GM23338 (cell line): ENCODE measurements at regions not wholly inside any gene's neighbourhood (a gene's known extent, or its start where the extent isn't known, plus 50 kb on each side); places are given as distances from the start of the nearest gene placed in this dataset.

Experiments
- ATAC-seq: fragments of 200-7000 bp; cut with Tn5 transposase; 3 replicates; pipeline ENCODE4 v1.9.1; 2020
- DNase-seq: peaks from one replicate; pipeline ENCODE4 v3.0.0-alpha.2; 2015; ENCODE audit warnings: low spot score
- H2AFZ ChIP-seq: fragments of 200-600 bp; sonication (generic); 2 replicates; pipeline ENCODE4 v1.8.0; 2016; ENCODE audit warnings: antibody characterized with exemption, mild to moderate bottlenecking, moderate library complexity
- H3F3A ChIP-seq: fragments of 200-600 bp; sonication (generic); replicated peaks from 2 replicates; pipeline ENCODE4 v1.8.0; 2017; ENCODE audit warnings: antibody characterized with exemption, mixed run types, low read depth
- H3K27ac ChIP-seq: fragments of 200-600 bp; sonication (generic); 2 replicates; pipeline ENCODE4 v1.6.1; 2016; ENCODE audit warnings: low read depth
- H3K27me3 ChIP-seq: fragments of 200-600 bp; sonication (generic); 2 replicates; pipeline ENCODE4 v1.8.0; 2016; ENCODE audit warnings: mild to moderate bottlenecking, mixed run types, moderate library complexity; ENCODE audit not compliant: insufficient read depth
- H3K36me3 ChIP-seq: fragments of 200-600 bp; sonication (generic); 2 replicates; pipeline ENCODE4 v1.8.0; 2016; ENCODE audit warnings: mild to moderate bottlenecking; ENCODE audit not compliant: insufficient read depth
- H3K4me1 ChIP-seq: fragments of 200-600 bp; sonication (generic); 2 replicates; pipeline ENCODE4 v1.8.0; 2016; ENCODE audit warnings: mild to moderate bottlenecking, moderate library complexity; ENCODE audit not compliant: insufficient read depth
- H3K4me2 ChIP-seq: fragments of 200-600 bp; sonication (generic); 2 replicates; pipeline ENCODE4 v1.7.1; 2017; ENCODE audit warnings: mixed run types
- H3K4me3 ChIP-seq: fragments of 200-600 bp; sonication (generic); 2 replicates; pipeline ENCODE4 v1.6.1; 2016; ENCODE audit warnings: mixed run types
- H3K79me2 ChIP-seq: fragments of 200-600 bp; sonication (generic); replicated peaks from 2 replicates; pipeline ENCODE4 v1.8.0; 2017; ENCODE audit warnings: mild to moderate bottlenecking; ENCODE audit not compliant: insufficient read depth
- H3K9me2 ChIP-seq: fragments of 200-600 bp; sonication (generic); 2 replicates; pipeline ENCODE4 v1.8.0; 2017; ENCODE audit not compliant: insufficient read depth
- H4K20me1 ChIP-seq: fragments of 200-600 bp; sonication (generic); replicated peaks from 2 replicates; pipeline ENCODE4 v1.8.0; 2017; ENCODE audit warnings: mild to moderate bottlenecking; ENCODE audit not compliant: insufficient read depth
- H3K27ac Mint-ChIP-seq: 2 replicates; pipeline ENCODE4 v1.8.0; 2020; ENCODE audit warnings: inconsistent platforms, mild to moderate bottlenecking, moderate library complexity, mixed read lengths
- H3K27me3 Mint-ChIP-seq: 3 replicates; pipeline ENCODE4 v1.8.0; 2022; ENCODE audit warnings: low read depth, mild to moderate bottlenecking, moderate library complexity, mixed read lengths, inconsistent platforms; ENCODE audit not compliant: insufficient read depth, poor library complexity
- H3K36me3 Mint-ChIP-seq: 3 replicates; pipeline ENCODE4 v1.8.0; 2021; ENCODE audit warnings: low read depth, mild to moderate bottlenecking, inconsistent platforms, moderate library complexity, mixed read lengths
- H3K4me1 Mint-ChIP-seq: 3 replicates; pipeline ENCODE4 v1.8.0; 2020; ENCODE audit warnings: mild to moderate bottlenecking, inconsistent platforms, mixed read lengths
- H3K4me3 Mint-ChIP-seq: 3 replicates; pipeline ENCODE4 v1.8.0; 2021; ENCODE audit warnings: moderate library complexity, mild to moderate bottlenecking, inconsistent platforms, mixed read lengths
- H3K9me3 Mint-ChIP-seq: 3 replicates; pipeline ENCODE4 v1.8.0; 2020; ENCODE audit warnings: moderate library complexity, mild to moderate bottlenecking, inconsistent platforms, mixed read lengths
- CREB1 ChIP-seq: fragments of 250-450 bp; sonication (Bioruptor Pico); IDR thresholded peaks from 2 replicates; pipeline ENCODE4 v1.5.0; 2020; ENCODE audit warnings: low read depth, mild to moderate bottlenecking, moderate library complexity
- EZH2 ChIP-seq: fragments of 200-600 bp; sonication (generic); IDR thresholded peaks from one replicate; pipeline ENCODE4 v1.8.0; 2017; ENCODE audit warnings: antibody characterized with exemption, mild to moderate bottlenecking, low read depth; ENCODE audit not compliant: unreplicated experiment
- POLR2AphosphoS5 ChIP-seq: IDR thresholded peaks from 2 replicates; pipeline ENCODE4 v1.6.1; 2016; ENCODE audit warnings: antibody characterized with exemption, low read depth
- STAT1 ChIP-seq: IDR thresholded peaks from one replicate; pipeline ENCODE4 v1.6.1; 2016; ENCODE audit warnings: antibody characterized with exemption; ENCODE audit not compliant: unreplicated experiment
- ZNF331 ChIP-seq: fragments of 250-450 bp; sonication (Bioruptor Pico); IDR thresholded peaks from 2 replicates; pipeline ENCODE4 v1.5.0; 2020; ENCODE audit warnings: low read depth, mild to moderate bottlenecking, moderate library complexity
- TF ChIP-seq, protein P1 (sequence below): IDR thresholded peaks from 2 replicates; pipeline ENCODE4 v1.6.1; 2016; ENCODE audit warnings: antibody characterized with exemption
- TF ChIP-seq, protein P2 (sequence below): fragments of 250-450 bp; sonication (Bioruptor Pico); IDR thresholded peaks from 2 replicates; pipeline ENCODE4 v1.5.0; 2020; ENCODE audit warnings: mild to moderate bottlenecking, moderate library complexity
- TF ChIP-seq, protein P3 (sequence below), 2 experiments: fragments of 200-600 bp in 1 of 2; sonication (generic) in 1 of 2; conservative IDR thresholded peaks; 2 replicates each; pipeline versions ENCODE4 v1.5.1 to v1.6.1; 2016 to 2017; ENCODE audit warnings: antibody characterized with exemption in 2 of 2, low read depth in 2 of 2, mild to moderate bottlenecking in 2 of 2, moderate library complexity in 1 of 2

DNA sequence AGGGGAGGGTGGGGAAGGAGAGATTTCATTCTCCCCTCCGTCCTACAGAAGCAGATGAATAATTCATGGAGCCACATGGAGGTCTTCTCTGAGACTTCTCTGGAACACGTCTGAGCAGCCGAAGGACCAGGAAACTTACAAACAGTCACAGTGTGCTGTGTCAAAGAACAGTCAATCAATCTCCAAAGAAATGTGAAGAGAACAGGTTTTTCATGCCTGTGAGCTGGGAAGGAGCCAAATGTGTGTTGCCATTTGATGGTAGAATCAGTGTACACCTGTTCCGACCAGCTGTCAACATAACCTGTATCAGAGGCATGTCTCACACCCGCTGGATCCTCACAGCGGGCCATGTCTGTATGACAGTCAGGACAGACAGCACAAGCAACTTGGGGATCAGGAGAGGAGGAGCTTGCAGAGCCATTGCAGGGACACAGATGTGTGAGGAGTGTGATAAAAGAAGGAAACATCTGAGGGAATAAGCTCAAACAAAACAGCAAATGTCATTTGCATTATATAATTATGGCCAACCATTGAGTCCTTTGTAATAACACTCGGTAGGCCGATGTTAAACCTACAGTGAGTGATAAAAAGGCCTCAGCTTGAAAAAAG lies 298.5 kb downstream of the EN1 start (continued):
- TF ChIP-seq, protein P1, sequence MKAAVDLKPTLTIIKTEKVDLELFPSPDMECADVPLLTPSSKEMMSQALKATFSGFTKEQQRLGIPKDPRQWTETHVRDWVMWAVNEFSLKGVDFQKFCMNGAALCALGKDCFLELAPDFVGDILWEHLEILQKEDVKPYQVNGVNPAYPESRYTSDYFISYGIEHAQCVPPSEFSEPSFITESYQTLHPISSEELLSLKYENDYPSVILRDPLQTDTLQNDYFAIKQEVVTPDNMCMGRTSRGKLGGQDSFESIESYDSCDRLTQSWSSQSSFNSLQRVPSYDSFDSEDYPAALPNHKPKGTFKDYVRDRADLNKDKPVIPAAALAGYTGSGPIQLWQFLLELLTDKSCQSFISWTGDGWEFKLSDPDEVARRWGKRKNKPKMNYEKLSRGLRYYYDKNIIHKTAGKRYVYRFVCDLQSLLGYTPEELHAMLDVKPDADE = no peak
- TF ChIP-seq CREB1 (CRISPR knock-in tag) (no peak), POLR2AphosphoS5 (no peak), EZH2 (no peak)

DNA sequence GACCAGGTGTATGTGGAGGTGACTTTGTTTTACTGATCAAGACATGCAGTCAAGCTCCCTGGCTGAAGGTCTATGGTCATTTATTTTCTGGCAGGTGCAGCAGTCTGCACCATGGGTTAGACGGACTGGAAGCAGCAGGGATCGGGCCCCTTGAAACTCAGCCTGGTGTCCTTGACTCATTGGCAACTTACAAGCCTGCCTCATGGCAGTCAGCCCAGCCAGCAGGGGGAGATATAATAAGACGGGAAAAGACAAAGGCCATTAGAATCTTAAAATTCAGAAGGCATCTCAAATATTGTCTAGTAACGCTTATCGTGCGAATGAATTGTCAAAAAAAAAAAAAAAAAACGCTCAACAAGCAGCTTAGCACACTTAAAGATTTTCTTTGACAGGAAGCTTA lies 308.2 kb downstream of the EN1 start:
- peaks cover 18% of the 10 kb centered on the region for H3K36me3 Mint-ChIP-seq

DNA sequence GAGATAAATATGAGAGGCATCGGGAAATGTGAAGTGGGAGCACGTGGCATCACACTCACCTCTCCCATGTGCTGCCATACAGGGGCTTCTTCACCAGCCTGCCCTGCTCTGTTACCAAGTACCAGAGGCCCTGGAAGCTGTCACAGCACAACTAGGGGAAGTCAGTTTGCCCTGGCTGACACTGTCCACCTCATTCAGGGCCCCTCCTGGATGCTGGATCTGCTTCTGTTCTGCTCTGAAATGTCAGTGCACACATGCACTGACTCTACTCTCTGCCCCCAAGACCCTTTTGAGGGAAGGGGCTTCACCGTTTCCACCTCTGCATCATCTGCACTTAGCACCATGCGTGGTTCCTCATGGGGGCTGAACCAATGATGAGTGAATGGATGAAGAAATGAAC lies 311.1 kb downstream of the EN1 start:
- Histone ChIP-seq H3K4me2 (no peak overlapping the region), H3F3A (no peaks in the 10 kb centered on the region), H3K4me3 (no peak overlapping the region), H3K79me2 (no peaks in the 10 kb centered on the region), H2AFZ (no peak overlapping the region), H3K9me2 (peaks cover 5% of the 10 kb centered on the region), H3K27ac (no peak overlapping the region), H3K36me3 (no peaks in the 10 kb centered on the region), H3K4me1 (peaks cover 5% of the 10 kb centered on the region; the same call in 1 of the 2 replicates), H4K20me1 (no peaks in the 10 kb centered on the region), H3K27me3 (no peaks in the 10 kb centered on the region)
- peaks cover 6% of the 10 kb centered on the region for H3K27me3 Mint-ChIP-seq
- H3K27ac Mint-ChIP-seq = no peak overlapping the region
- no peak overlapping the region for H3K4me3 Mint-ChIP-seq
- ATAC-seq (no peak), DNase-seq (no peak)
- 0 out of 3 replicates have a peak, but pooled peaks cover 2% of the 10 kb centered on the region for H3K36me3 Mint-ChIP-seq
- no peaks in the 10 kb centered on the region; the same call in 2 of the 3 replicates for H3K9me3 Mint-ChIP-seq
- peaks cover 2% of the 10 kb centered on the region; the same call in 2 of the 3 replicates for H3K4me1 Mint-ChIP-seq
- no peak for TF ChIP-seq CREB1 (CRISPR knock-in tag)
- TF ChIP-seq EZH2 = no peak
- no peak for TF ChIP-seq STAT1
- TF ChIP-seq ZNF331 (CRISPR knock-in tag) = no peak
- TF ChIP-seq, protein P2, sequence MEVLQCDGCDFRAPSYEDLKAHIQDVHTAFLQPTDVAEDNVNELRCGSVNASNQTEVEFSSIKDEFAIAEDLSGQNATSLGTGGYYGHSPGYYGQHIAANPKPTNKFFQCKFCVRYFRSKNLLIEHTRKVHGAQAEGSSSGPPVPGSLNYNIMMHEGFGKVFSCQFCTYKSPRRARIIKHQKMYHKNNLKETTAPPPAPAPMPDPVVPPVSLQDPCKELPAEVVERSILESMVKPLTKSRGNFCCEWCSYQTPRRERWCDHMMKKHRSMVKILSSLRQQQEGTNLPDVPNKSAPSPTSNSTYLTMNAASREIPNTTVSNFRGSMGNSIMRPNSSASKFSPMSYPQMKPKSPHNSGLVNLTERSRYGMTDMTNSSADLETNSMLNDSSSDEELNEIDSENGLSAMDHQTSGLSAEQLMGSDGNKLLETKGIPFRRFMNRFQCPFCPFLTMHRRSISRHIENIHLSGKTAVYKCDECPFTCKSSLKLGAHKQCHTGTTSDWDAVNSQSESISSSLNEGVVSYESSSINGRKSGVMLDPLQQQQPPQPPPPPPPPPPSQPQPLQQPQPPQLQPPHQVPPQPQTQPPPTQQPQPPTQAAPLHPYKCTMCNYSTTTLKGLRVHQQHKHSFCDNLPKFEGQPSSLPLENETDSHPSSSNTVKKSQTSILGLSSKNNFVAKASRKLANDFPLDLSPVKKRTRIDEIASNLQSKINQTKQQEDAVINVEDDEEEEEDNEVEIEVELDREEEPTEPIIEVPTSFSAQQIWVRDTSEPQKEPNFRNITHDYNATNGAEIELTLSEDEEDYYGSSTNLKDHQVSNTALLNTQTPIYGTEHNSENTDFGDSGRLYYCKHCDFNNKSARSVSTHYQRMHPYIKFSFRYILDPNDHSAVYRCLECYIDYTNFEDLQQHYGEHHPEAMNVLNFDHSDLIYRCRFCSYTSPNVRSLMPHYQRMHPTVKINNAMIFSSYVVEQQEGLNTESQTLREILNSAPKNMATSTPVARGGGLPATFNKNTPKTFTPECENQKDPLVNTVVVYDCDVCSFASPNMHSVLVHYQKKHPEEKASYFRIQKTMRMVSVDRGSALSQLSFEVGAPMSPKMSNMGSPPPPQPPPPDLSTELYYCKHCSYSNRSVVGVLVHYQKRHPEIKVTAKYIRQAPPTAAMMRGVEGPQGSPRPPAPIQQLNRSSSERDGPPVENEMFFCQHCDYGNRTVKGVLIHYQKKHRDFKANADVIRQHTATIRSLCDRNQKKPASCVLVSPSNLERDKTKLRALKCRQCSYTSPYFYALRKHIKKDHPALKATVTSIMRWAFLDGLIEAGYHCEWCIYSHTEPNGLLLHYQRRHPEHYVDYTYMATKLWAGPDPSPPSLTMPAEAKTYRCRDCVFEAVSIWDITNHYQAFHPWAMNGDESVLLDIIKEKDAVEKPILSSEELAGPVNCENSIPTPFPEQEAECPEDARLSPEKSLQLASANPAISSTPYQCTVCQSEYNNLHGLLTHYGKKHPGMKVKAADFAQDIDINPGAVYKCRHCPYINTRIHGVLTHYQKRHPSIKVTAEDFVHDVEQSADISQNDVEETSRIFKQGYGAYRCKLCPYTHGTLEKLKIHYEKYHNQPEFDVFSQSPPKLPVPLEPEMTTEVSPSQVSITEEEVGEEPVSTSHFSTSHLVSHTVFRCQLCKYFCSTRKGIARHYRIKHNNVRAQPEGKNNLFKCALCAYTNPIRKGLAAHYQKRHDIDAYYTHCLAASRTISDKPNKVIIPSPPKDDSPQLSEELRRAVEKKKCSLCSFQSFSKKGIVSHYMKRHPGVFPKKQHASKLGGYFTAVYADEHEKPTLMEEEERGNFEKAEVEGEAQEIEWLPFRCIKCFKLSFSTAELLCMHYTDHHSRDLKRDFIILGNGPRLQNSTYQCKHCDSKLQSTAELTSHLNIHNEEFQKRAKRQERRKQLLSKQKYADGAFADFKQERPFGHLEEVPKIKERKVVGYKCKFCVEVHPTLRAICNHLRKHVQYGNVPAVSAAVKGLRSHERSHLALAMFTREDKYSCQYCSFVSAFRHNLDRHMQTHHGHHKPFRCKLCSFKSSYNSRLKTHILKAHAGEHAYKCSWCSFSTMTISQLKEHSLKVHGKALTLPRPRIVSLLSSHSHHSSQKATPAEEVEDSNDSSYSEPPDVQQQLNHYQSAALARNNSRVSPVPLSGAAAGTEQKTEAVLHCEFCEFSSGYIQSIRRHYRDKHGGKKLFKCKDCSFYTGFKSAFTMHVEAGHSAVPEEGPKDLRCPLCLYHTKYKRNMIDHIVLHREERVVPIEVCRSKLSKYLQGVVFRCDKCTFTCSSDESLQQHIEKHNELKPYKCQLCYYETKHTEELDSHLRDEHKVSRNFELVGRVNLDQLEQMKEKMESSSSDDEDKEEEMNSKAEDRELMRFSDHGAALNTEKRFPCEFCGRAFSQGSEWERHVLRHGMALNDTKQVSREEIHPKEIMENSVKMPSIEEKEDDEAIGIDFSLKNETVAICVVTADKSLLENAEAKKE = no peak

More for the DNA sequence above, 308.2 kb downstream of the EN1 start:
- DNase-seq (peak; percentile 78), ATAC-seq (peak; percentile 89)
- H3K36me3 ChIP-seq = no peaks in the 10 kb centered on the region
- peaks cover 4% of the 10 kb centered on the region for H3K27me3 Mint-ChIP-seq
- H3K9me3 Mint-ChIP-seq = peaks cover 19% of the 10 kb centered on the region
- H3K4me1 Mint-ChIP-seq = no peaks in the 10 kb centered on the region
- no peaks in the 10 kb centered on the region for H3K4me1 ChIP-seq
- no peak for TF ChIP-seq CREB1 (CRISPR knock-in tag)
- TF ChIP-seq, protein P3, sequence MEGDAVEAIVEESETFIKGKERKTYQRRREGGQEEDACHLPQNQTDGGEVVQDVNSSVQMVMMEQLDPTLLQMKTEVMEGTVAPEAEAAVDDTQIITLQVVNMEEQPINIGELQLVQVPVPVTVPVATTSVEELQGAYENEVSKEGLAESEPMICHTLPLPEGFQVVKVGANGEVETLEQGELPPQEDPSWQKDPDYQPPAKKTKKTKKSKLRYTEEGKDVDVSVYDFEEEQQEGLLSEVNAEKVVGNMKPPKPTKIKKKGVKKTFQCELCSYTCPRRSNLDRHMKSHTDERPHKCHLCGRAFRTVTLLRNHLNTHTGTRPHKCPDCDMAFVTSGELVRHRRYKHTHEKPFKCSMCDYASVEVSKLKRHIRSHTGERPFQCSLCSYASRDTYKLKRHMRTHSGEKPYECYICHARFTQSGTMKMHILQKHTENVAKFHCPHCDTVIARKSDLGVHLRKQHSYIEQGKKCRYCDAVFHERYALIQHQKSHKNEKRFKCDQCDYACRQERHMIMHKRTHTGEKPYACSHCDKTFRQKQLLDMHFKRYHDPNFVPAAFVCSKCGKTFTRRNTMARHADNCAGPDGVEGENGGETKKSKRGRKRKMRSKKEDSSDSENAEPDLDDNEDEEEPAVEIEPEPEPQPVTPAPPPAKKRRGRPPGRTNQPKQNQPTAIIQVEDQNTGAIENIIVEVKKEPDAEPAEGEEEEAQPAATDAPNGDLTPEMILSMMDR (conservative IDR thresholded peaks at IDR 0.05; ENCODE audit: low read depth in 2 of 2) = peak; percentile 74
- no peak for TF ChIP-seq STAT1
- no peak for TF ChIP-seq ZNF331 (CRISPR knock-in tag)
- no peak overlapping the region for H2AFZ ChIP-seq
- no peak overlapping the region for H3K27ac Mint-ChIP-seq
- no peak overlapping the region for H3K4me3 Mint-ChIP-seq
- no peak overlapping the region for H3K27ac ChIP-seq
- no peak overlapping the region for H3K4me2 ChIP-seq
- no peaks in the 10 kb centered on the region for H3K79me2 ChIP-seq
- H3K4me3 ChIP-seq = no peak overlapping the region
- H3K27me3 ChIP-seq = no peaks in the 10 kb centered on the region
- H3F3A ChIP-seq = no peaks in the 10 kb centered on the region
- no peaks in the 10 kb centered on the region for H4K20me1 ChIP-seq
- peaks cover 5% of the 10 kb centered on the region for H3K9me2 ChIP-seq
